GM23248 (cell line): ENCODE measurements at regions not wholly inside any gene's neighbourhood (a gene's known extent, or its start where the extent isn't known, plus 50 kb on each side); places are given as distances from the start of the nearest gene placed in this dataset.

Experiments used
- EZH2 ChIP-seq: fragments of 200-600 bp; sonication (generic); IDR thresholded peaks from 2 replicates; pipeline ENCODE4 v1.6.1; 2018; ENCODE audit warnings: antibody characterized with exemption, mild to moderate bottlenecking; ENCODE audit not compliant: insufficient read depth, poor library complexity, severe bottlenecking
- EZH2phosphoT487 ChIP-seq: fragments of 200-600 bp; sonication (generic); IDR thresholded peaks from 2 replicates; pipeline ENCODE4 v1.6.1; 2018; ENCODE audit warnings: antibody characterized with exemption, moderate library complexity, mild to moderate bottlenecking, low read depth; ENCODE audit not compliant: insufficient read depth

DNA sequence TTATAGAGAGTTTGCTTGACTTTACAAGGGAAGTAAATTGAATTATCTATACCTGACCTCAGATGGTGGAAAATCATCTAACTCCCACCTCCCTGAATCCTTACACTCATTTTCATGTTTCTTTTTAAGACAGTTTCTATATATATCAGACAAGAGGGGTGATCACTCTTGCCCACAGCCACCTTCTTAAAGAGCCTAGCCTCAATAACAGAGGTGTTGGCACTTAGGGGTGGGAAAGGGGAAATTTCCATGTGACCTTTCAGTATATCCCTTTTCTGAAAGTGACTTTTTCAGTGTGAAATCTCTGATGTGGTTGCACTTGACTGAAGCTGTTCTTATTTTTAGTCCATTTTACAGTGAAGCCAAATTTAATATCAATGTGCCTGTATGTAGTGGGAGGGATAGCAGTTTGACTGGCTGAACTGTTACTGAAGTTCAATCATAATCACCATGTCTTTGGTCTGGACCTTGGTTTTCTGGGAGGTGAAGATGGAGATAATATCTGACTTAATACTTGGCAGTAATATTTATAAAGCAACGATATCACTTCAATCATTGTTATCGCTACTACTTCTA, 141.3 kb downstream of the MAP3K7 start:
- TF ChIP-seq EZH2 (no peak), EZH2phosphoT487 (no peak)
